MCF 10A (cell line): ENCODE measurements at regions not wholly inside any gene's neighbourhood (a gene's known extent, or its start where the extent isn't known, plus 50 kb on each side); places are given as distances from the start of the nearest gene placed in this dataset.

Experiments
- BruUV-seq: library from RNA; stranded (reverse); fragments of 400-500 nt; replicated peaks from 2 replicates; lab custom pipeline; 2021; lab: Mats Ljungman, UMichigan
- CTCF ChIA-PET: fragments of 300-600 bp; sonication (Branson Sonifier 250); formaldehyde crosslinking; extraction: SDS; loops from one replicate; lab custom pipeline; 2021; ENCODE audit warnings: antibody characterized with exemption, inconsistent platforms; lab: Yijun Ruan, JAX
- POLR2A ChIA-PET: fragments of 300-600, 350-650 bp; sonication (Branson Sonifier 250); formaldehyde crosslinking; extraction: SDS; loops from one replicate; lab custom pipeline; 2020; ENCODE audit warnings: antibody characterized with exemption, inconsistent platforms; lab: Yijun Ruan, JAX
- DNase-seq: peaks from one replicate; pipeline ENCODE4 v3.0.0-alpha.2; 2018; ENCODE audit not compliant: unreplicated experiment
- H3K27ac Mint-ChIP-seq: one replicate; pipeline ENCODE4 v1.8.0; 2022; ENCODE audit warnings: mild to moderate bottlenecking, low read depth, mixed read lengths; ENCODE audit not compliant: unreplicated experiment
- H3K27me3 Mint-ChIP-seq: one replicate; pipeline ENCODE4 v1.8.0; 2022; ENCODE audit warnings: mixed read lengths; ENCODE audit not compliant: insufficient read depth, unreplicated experiment
- H3K36me3 Mint-ChIP-seq: one replicate; pipeline ENCODE4 v1.8.0; 2022; ENCODE audit warnings: mild to moderate bottlenecking, moderate library complexity, mixed read lengths; ENCODE audit not compliant: insufficient read depth, unreplicated experiment
- H3K4me1 Mint-ChIP-seq: one replicate; pipeline ENCODE4 v1.8.0; 2022; ENCODE audit warnings: mixed read lengths; ENCODE audit not compliant: insufficient read depth, unreplicated experiment
- H3K4me3 Mint-ChIP-seq: one replicate; pipeline ENCODE4 v1.8.0; 2022; ENCODE audit warnings: mild to moderate bottlenecking, moderate library complexity, mixed read lengths; ENCODE audit not compliant: unreplicated experiment
- H3K9me3 Mint-ChIP-seq: one replicate; pipeline ENCODE4 v1.8.0; 2022; ENCODE audit warnings: mixed read lengths; ENCODE audit not compliant: unreplicated experiment
- intact Hi-C: fragments of 100-400 bp; cut with micrococcal nuclease; formaldehyde crosslinking; loops from 2 replicates; pipeline ENCODE4 v1.14.1; 2022
- TF ChIP-seq, protein P1 (sequence below): fragments of 200-600 bp; IDR thresholded peaks from one replicate; pipeline ENCODE4 v1.8.0; 2022; ENCODE audit warnings: antibody characterized with exemption, mild to moderate bottlenecking; ENCODE audit not compliant: unreplicated experiment

DNA sequence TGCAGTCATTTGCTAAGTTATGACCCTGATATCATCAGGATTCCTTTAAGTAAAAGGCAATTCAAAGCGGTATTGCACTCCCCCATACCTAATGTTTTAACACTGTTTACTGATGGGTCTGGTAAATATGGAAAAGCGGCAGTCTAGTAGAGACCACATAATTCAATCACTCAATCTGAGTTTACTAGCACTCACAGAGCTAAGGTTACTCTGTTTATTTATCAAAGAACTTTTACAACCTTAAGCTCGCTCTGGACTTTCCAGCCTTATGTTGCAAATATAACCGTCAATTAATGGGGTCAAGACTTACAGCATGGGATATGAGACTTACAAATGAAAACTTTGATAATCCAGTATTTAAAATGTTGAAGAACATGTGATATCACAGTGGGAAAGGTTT is 124.5 kb upstream of the ZCCHC13 start:
- intact Hi-C loops, result no loop called here
- Mint-ChIP-seq H3K4me3 (no peak overlapping the region), H3K4me1 (no peaks in the 10 kb centered on the region), H3K27ac (no peak overlapping the region), H3K9me3 (no peaks in the 10 kb centered on the region), H3K36me3 (no peaks in the 10 kb centered on the region), H3K27me3 (peaks cover 63% of the 10 kb centered on the region)
- BruUV-seq, result no TSS peak
- no peak for DNase-seq
- TF ChIP-seq, protein P1, sequence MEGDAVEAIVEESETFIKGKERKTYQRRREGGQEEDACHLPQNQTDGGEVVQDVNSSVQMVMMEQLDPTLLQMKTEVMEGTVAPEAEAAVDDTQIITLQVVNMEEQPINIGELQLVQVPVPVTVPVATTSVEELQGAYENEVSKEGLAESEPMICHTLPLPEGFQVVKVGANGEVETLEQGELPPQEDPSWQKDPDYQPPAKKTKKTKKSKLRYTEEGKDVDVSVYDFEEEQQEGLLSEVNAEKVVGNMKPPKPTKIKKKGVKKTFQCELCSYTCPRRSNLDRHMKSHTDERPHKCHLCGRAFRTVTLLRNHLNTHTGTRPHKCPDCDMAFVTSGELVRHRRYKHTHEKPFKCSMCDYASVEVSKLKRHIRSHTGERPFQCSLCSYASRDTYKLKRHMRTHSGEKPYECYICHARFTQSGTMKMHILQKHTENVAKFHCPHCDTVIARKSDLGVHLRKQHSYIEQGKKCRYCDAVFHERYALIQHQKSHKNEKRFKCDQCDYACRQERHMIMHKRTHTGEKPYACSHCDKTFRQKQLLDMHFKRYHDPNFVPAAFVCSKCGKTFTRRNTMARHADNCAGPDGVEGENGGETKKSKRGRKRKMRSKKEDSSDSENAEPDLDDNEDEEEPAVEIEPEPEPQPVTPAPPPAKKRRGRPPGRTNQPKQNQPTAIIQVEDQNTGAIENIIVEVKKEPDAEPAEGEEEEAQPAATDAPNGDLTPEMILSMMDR, result no peak
- CTCF ChIA-PET, result no interaction called here
- POLR2A ChIA-PET, result interaction anchor here (0.6 kb wide), 1 partner anchor 38 kb away, joined by 3 read pairs; no protein-coding TSS in a partner anchor

DNA sequence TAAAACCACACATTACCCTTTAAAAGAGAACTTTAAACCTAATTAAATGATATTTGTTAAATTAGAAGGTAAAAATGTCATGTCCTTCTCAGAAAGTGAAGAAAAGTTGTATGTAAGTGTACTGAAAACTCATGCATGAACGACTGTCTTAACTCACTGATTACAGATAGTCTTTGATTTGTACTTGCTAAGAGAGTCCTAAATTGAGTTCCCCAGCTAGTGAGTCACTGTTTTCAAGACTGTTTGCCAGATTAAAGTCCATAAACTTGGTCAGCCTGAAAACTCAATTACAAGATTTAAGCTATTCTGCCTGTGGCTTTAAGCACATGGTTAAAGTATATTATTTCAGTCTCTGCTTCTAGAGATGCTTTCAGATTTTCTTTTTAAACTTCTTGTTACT is 124.9 kb upstream of the ZCCHC13 start:
- no peaks in the 10 kb centered on the region for H3K36me3 Mint-ChIP-seq
- peaks cover 63% of the 10 kb centered on the region for H3K27me3 Mint-ChIP-seq
- no peaks in the 10 kb centered on the region for H3K9me3 Mint-ChIP-seq
- H3K4me1 Mint-ChIP-seq, result no peaks in the 10 kb centered on the region
- no peak for DNase-seq
- ChIA-PET CTCF (no interaction called here), POLR2A (interaction anchor here (0.6 kb wide), 1 partner anchor 39 kb away, joined by 3 read pairs; no protein-coding TSS in a partner anchor)
- TF ChIP-seq, protein P1, result no peak
- intact Hi-C loops, result no loop called here
- no peak overlapping the region for H3K4me3 Mint-ChIP-seq
- no TSS peak for BruUV-seq
- no peak overlapping the region for H3K27ac Mint-ChIP-seq

DNA sequence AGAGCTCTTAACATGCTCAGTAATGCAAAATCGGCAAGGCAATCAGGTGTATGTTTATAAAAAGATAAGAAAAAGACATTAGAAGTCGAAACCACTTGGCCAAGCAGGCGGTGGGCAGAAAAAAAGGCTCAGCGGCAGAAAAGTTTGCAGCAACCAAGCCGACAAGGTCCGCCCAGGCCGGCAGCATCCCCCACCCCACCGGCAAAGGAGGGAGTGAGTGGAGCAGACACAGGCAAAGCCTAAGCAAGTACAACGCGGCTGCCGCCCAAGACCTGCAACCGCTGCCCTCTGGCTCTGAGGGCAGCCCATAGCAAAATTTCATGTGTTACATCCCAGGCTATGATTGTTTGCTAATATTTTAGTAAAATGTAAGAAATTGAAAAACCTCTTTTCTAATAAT is 125.4 kb upstream of the ZCCHC13 start:
- BruUV-seq, result no TSS peak
- CTCF ChIA-PET, result no interaction called here
- DNase-seq, result no peak
- Mint-ChIP-seq H3K4me1 (no peaks in the 10 kb centered on the region), H3K27me3 (peaks cover 58% of the 10 kb centered on the region), H3K36me3 (no peaks in the 10 kb centered on the region), H3K27ac (no peak overlapping the region), H3K4me3 (no peak overlapping the region), H3K9me3 (no peaks in the 10 kb centered on the region)
- POLR2A ChIA-PET, result no interaction called here
- intact Hi-C loops, result no loop called here
- TF ChIP-seq, protein P1, result no peak

DNA sequence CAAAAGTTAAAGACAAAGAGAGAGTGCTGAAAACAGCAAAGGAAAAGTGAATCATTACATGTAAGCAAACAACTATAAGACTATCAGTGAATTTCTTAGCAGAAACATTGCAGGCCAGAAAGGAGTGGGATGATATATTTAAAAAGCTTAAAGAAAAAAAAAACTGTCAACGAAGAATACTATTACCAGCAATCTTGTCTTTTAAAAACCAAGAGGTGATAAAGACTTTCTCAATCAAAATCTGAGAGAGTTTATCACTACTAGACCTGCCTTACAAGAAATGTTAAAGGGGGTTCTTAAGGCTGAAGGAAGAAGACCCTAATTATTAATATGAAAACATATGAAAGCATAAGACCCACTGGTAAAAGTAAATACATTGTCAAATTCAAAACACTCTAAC is 132.5 kb upstream of the ZCCHC13 start:
- intact Hi-C loops, result no loop called here
- TF ChIP-seq, protein P1, result no peak
- Mint-ChIP-seq H3K27me3 (peaks cover 11% of the 10 kb centered on the region), H3K4me3 (no peak overlapping the region), H3K4me1 (no peaks in the 10 kb centered on the region), H3K27ac (no peak overlapping the region), H3K9me3 (peaks cover 11% of the 10 kb centered on the region), H3K36me3 (no peaks in the 10 kb centered on the region)
- DNase-seq, result no peak
- ChIA-PET CTCF (no interaction called here), POLR2A (no interaction called here)
- no TSS peak for BruUV-seq
